ENCODE measurements at regions not wholly inside any gene's neighbourhood (a gene's known extent, or its start where the extent isn't known, plus 50 kb on each side); places are given as distances from the start of the nearest gene placed in this dataset.

- TF ChIP-seq CTCF (IDR thresholded peaks at IDR 0.05) (no peak), POLR2A (IDR thresholded peaks at IDR 0.05) (no peak)
Observed at GRCh38 chr17:6005939-6006338, 64.2 kb upstream of the WSCD1 start.

Data from Peyer's patch (tissue), 4 donors.